HPDE6-E6E7 (cell line): ENCODE measurements at regions not wholly inside any gene's neighbourhood (a gene's known extent, or its start where the extent isn't known, plus 50 kb on each side); places are given as distances from the start of the nearest gene placed in this dataset.
"Not testable (repeated sequence)": the region's sequence is repeated elsewhere in the genome, so short reads cannot be mapped to it uniquely, and the experiment has no call there.

Experiments used
- DNase-seq: peaks from one replicate; pipeline ENCODE4 v3.0.0; 2011; ENCODE audit warnings: missing footprints; ENCODE audit errors: extremely low spot score

DNA sequence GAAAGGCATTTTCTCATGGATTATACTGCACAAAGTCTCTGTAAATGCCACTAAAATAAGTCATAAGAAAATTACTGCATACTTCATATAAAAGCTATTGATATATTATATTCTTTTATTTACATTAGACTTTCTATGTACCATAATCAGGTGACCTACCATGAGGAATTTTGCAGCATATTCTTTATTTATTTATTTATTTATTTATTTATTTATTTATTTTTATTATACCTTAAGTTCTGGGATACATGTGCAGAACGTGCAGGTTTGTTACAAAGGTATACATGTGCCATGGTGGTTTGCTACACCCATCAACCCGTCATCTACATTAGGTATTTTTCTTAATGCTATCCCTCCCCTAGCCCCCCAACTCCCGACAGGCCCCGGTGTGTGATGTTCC is 596.2 kb downstream of the CHSY3 start:
- not testable (repeated sequence) for DNase-seq

DNA sequence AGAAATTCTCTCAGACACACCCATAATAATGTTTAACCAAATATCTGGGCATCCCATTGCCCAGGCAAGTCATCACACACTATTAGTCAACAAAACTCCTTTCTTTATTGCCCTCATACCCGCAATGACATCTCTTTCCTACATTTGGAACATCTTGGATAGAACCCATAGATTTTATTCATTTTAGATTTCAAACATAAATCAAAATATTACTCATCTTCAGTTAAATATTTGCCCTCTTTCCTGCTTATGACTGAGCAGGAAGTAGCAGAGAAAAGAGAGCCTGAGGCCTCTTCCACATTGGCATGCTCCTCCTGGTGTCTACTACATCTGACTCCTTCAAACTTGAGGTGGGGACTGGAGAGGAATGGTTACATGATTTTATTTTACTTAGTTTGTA is 592.0 kb downstream of the CHSY3 start:
- DNase-seq: no peak

DNA sequence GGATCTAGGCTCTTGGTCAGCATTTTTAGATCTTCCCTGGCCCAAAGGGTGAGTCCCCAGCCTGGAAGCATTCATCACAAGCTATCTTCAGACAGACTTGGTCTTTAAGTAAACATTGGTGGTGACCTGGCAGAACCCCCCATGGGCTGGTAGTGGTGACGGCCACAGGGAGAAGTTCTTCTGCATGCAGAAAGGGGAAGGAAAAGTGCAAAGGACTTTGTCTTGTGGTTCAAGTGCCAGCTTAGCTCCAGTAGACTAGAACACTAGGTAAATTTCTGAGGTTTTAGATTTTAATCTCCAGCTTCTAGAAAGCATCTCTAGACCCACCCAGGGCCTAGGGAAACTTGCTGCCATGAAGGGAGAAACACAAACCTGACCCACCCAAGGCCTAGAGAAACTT is 584.0 kb downstream of the CHSY3 start:
- DNase-seq: no peak

DNA sequence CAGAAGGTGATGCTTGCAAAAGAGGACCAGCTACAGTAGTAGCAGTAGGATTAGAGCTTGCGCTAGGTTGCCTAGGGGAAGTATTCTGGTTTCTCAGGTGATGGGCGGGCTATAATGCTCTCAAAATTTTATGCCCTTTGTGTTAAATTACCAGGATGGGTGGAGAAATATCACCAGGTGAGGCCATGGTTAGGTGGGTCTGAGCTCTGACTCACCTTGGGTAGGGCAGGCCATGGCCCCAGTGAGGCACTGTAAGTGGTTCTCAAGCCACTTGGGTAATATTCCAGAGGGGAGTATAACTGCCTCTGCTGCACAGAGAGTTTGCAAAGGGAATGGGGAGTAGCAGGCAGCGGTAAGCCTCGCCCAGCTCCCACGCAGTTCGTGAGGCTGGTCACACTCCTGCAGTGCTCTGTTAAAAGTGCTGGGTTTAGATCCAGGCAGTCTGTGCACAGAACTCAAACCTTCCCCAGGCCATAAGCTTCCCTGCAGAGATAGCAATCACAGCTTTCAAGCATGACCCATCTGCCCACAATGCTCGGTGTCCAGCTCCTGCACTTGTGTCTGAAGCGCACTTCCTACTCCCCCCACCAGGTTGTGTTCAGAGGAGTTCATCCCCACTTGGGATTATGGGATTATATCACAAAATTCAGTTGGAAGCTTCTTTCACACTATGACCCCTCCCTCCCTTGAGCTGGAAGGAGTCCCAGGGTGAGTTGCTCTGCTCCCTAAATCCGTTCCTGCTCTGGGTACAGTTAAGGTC is 575.0 kb downstream of the CHSY3 start:
- DNase-seq: no peak

DNA sequence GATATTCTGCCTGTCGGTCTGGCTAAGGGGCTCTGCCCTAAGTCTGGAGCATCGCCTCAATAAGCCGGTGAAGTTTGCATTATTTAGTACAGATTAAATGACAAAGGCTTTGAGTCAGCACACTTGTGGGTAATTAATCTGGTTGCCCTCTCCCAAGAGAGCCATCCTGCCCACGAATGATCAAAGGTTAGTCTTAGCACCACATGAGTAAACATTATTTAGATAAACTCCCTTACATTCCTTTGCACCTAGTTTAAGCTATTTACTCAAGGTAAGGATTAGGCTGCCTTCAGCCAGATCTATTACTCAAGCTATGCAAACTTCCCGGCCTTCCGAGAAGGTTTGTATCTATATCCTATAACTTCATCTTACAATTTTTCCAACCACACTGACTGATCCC is 572.1 kb downstream of the CHSY3 start:
- no peak for DNase-seq

DNA sequence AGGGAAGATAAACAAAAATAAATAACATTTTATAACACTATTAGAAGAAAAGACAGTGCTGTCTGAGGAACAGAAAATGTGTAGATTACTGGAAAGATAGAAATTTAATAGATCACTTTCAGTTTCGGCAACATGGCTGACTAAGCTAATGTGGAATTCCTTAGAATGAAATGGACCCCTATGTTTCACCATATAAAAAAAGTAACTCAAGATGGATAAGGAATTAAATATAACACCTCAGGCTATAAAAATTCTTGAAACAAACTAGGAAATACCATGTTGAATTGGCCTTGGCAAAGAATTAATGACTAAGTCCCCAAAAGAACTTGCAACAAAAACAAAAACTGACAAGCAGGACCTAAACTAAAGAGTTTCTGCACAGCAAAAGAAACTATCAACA is 558.3 kb downstream of the CHSY3 start:
- no peak for DNase-seq

DNA sequence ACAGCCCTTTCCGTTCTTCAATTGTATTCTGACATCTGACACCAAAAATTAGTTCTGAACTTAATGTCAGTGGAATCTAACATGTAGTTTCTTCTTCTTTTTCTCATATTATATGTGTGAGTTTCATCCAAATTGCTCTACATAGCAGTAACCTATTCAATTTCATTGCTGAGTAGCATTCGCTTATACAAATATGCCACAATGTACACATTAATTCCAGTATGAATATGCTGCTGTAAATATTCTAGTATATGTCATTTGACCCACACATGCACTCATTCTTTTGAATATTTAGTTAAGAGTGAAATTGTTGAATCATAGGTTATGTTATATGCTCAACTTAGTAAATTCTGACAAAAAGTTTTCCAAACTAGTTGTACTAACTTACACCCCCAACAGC is 550.9 kb downstream of the CHSY3 start:
- DNase-seq: no peak

DNA sequence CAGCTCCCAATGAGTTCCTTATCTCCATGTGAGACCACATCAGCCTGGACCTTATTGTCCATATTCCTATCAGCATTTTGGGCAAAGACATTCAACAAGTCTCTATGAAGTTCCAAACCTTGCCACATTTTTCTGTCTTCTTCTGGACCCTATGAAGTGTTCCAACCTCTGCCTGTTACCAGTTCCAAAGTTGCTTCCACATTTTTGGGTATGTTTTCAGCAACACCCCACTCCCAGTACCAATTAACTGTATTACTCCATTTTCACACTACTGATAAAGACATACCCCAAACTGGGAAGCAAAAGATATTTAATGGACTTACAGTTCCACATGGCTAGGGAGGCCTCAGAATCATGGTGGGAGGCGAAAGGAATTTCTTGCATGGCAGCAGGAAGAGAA is 548.5 kb downstream of the CHSY3 start:
- DNase-seq: no peak

DNA sequence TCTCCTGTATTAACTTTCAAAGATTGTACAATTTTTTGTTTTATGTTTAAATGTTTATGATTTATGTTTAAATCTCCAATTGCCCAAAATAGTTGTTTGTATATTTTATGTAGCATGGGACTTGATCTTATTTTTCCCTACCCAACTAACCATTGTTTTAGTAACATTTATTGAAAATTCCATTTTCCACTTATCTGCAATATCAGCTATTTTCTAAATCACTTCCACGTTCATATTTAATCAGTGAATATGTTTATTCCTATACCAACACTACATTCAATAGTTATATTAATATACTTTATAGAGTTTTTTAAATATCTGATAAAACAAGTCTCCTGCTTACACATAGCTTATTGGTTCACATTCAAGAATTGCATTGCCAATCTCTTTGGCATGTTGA is 532.2 kb downstream of the CHSY3 start:
- DNase-seq: no peak

DNA sequence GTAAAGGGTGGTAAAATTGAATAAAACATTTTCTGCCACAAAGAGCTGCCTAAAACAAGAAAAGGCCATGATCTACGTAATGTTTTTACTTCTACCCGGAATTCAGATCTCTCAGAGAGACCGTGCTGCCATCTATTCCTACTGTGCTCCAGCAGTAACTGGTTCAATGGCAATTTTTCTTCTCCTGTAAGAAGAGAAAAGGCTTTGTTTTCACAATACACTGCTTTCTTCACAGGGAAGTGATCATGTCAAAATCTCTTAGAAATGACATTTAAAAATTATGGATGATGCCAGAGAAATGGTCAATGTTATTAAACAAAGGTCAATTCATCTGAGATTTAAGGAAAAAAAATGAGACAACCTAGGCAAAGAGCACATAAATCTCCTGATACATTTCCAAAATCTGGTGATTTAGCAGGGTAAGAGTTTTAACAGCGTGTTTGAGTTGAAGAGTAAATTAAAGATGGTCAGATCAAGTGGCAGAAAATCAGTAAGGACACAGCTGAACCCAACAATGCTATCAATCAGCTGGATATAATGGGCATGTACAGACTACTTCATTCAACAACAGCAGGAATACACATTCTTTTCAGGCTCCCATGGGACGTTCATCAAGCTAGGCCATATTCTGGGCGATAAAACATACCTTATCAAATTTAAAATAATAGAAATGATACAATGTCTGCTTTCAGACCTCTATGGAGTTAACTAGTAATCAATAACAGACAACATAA is 523.1 kb downstream of the CHSY3 start:
- DNase-seq: no peak

DNA sequence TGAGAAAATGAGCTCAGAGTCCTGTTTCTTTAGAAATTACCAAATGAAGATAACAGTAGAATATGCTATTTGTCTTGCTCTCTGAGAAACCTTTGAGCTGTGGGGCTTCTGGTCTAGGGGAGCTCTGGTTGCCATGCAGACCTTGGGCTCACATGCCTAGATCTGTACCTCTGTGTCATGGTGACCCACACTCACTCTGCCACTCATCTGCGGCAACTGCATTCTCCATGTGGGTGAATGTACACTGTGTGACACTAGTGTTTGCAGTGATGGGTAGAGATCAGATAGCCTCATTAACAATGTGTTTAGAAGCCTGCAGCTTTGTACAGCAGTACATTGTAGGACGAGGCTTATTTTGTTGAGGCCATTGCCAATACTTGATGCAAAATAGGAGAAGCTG is 521.2 kb downstream of the CHSY3 start:
- DNase-seq: no peak

DNA sequence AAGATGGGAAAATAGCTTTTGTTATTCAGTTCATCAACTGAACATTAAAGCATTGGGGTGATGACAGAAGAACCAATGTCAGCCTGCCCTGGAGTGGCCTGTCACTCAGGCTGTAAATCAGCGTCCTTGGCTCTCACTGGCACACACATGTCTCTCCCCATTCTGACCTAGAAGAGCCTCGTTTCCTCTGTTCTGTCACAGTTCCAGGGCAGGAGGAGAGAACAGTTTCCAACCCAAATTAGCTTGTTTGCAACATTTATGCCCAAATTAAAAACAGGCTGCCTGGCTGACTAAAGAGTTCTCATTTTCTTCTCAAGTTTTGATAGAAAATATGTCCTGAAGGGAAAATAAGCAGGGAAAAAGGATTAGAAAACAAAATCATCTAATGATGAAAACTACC is 520.1 kb downstream of the CHSY3 start:
- no peak for DNase-seq

DNA sequence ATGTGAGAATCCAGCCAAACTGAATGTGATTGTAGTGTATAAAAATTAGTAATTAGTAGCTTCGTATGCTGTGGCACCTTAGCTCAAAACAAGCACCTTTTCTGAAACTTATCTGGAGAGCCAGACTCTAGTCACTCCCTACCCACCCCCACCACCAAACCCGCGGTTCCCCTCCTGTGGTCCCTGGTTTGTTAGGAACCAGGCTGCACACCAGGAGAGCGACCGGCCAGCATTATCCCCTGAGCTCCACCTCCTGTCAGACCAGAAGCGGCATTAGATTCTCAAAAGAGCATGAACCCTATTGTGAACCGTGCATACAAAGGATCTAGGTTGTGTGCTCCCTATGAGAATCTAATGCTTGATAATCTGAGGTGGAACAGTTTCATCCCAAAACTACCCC is 498.6 kb downstream of the CHSY3 start:
- no peak for DNase-seq

DNA sequence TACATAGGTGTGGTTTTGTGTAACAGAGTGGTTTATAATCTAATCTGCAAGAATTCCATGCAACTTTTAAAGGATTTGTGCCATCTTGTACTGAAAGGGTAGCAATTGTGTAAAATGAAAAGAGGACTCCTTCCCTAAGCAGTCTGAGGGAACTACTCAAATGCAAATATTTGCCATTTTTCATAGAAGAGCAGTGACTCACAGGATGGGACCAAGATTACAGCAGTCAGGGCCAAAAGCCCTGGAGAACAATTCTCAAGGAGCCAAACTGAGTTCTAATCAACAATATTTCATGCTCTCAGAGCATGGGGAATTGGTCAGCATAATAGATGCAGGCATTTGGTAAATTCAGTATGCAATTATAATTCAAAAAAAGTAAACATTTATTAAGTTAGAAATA is 495.8 kb downstream of the CHSY3 start:
- DNase-seq: peak; percentile 2

DNA sequence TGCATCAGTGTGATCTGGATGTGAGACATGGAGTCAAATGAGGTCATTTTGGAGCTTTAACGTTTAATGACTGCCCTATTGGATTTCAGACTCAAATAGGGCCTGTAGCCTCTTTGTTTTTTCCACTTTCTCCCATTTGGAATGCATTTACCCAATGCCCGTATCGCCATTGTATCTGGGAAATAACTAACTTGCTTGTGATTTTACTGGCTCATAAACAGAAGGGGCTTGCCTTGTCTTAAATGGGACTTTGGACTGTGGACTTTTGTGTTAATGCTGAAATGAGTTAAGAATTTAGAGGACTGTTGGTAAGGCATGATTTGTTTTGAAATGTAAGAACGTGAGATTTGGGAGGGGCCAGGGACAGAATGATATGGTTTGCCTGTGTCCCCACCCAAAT is 494.6 kb downstream of the CHSY3 start:
- no peak for DNase-seq

DNA sequence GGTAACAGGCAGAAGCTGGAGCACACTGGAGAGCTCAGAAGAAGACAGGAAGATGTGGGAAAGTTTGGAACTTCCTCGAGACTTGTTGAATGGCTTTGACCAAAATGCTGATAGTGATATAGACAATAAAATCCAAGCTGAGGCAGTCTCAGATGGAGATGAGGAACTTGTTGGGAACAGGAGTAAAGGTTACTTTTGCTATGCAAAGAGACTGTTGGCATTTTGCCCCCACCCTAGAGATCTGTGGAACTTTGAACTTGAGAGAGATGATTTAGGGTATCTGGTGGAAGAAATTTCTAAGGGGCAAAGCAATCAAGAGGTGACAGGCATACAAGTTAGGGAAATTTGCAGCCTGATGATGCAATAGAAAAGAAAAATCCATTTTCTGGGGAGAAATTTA is 493.5 kb downstream of the CHSY3 start:
- DNase-seq: not testable (repeated sequence)

DNA sequence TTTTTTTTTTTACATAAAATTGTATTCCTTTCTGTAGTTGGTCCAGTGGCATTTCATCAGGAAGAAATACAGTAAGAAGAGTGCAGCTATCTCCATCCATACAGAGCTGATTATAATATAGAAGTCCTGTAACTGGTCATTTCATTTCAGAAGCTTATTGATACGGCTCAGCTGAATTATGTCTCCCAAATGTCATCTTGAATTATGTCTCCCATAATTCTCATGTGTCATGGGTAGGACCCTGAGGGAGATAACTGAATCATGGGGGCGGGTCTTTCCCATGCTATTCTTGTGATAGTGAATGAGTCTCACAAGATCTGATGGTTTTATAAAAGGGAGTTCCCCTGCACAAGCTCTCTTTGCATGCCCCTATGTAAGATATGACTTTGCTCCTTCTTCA is 492.9 kb downstream of the CHSY3 start:
- no peak for DNase-seq

DNA sequence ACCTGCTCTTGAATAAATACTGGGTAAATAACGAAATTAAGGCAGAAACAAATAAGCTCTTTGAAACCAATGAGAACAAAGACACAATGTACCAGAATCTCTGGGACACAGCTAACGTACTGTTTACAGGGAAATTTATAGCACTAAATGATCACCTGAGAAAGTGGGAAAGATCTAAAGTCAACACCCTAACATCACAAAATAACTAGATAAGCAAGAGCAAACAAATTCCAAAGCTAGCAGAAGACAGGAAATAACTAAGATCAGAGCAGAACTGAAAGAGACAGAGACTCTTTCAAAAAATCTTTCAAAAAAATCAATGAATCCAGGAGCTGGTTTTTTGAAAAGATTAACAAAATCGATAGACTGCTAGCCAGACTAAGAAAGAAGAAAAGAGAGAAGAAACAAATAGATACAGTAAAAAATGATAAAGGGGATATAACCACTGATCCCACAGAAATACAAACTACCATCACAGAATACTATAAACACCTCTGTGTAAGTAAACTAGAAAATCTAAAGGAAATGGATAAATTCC is 487.5 kb downstream of the CHSY3 start:
- DNase-seq: not testable (repeated sequence)

DNA sequence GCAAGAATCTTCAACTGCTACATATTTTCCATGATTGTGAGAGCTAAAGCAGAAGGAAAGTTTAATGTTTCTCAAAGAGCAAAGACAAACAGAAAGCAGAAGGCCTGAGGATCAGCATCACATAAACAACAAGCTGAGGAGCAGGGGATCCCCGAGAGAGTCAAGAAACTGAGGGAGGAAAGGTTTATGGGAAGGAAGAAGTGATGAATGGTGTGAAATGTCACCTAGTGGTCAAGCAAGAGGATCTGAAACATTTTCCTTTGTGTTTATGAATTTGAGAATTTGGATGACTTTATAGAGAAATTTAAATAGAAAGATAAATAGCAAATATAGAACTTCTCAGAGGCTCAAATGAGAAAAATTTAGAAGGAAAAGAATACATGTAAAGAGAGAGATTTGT is 481.9 kb downstream of the CHSY3 start:
- no peak for DNase-seq

DNA sequence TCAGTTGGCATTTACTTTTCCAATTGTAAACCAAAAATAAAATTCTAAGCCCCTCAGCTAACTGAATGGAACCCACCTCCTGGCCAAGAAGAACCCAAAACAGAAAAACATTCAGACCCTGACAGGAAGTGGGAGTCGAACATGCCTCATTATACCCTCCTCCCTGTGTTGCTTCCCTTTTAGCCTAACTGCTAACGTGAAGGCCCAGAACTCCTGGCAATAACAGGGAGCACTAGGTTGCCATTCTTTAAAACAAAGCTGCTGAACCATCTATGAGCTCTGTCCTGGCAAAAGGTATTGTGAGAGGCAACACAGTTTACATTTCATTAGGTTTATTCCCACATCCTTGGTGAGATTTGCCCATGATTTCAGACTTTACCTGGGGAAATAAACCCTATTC is 481.4 kb downstream of the CHSY3 start:
- DNase-seq: no peak

DNA sequence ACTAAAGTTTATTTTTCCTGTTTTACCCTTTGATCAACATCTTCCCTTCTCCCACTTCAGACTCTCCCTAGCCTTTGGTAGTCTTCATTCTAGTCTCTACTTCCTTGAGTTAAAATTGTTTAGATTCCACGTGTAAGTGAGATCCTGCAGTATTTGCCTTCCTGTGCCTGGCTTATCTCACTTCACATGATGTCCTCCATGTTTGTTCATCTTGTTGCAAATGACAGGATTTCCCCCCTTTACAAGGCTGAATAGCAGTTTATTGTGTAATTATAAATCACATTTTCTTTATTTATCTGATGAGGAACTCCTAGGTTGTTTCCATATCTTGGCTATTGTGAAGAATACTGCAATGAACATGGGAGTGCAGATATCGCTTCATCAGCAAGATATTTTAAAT is 461.7 kb downstream of the CHSY3 start:
- no peak for DNase-seq

DNA sequence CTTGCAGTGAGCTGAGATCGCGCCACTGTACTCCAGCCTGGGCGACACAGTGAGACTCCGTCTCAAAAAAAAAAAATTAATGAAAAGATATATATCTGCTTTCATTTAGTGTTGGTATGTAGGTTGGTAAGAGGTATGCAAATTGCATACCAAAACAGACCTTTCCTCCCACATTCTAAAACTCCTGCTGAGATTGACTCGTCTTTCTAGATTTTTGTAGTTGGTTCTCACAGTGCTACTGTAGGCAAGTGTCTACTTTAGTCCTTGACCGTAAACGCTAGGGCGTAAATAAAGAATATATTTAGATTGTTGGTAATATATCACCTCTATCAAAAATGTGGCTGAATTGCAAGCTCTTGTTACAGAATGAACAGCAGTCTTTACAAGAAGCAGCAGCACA is 445.9 kb downstream of the CHSY3 start:
- no peak for DNase-seq

DNA sequence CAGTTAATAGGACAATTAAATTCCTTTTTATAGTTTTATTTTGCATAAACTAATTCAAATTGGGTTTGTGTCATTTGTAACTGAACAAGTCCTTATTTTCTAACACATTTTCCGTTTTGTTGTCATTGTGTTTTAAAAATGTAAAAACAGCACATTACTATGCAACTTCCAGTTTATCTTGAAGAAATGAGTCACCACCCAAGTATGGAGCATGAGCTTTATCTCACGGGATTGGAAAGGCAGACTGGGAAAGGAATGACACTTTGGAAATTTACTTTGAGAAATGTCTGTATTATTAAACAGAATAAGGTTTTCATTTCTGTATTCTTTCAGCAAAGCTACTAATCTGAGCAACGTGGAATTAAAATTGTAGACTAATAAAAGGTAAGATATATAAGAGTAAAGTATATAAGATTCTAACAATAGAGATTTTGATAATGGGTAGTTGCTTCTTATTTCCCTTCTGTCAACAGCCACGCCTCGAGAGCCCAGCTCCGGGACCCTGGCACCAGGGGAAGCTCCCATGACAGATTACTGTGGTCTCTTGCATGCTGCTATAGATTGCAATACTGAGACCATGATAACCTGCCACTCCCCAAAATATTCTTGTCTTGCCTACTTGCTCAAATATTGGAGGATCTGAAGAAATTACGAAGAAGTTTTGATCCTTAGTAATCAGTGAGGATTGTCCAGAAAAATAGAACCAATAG is 433.1 kb downstream of the CHSY3 start:
- peak; percentile 15 for DNase-seq
